ENCODE measurements at regions not wholly inside any gene's neighbourhood (a gene's known extent, or its start where the extent isn't known, plus 50 kb on each side); places are given as distances from the start of the nearest gene placed in this dataset.

DNA sequence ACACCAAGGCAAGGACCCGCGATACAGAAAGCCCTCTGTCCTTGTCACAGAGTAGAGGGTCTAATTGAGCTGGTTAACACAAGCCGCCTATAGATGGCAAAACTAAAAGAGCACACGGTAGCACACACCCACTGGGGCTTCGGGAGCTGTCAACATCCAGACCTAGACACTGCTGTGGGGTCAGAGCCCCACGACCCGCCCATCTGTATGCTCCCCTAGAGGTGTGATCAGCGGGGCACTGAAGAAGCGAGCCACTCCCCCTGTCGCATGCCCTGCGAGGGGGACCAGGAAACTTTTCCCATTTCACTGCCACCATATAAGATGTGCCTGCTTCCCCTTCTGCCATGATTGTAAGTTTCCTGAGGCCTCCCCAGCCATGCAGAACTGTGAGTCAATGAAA, 1255.8 kb upstream of the CDH8 start:
- DNase-seq = no peak

DNA sequence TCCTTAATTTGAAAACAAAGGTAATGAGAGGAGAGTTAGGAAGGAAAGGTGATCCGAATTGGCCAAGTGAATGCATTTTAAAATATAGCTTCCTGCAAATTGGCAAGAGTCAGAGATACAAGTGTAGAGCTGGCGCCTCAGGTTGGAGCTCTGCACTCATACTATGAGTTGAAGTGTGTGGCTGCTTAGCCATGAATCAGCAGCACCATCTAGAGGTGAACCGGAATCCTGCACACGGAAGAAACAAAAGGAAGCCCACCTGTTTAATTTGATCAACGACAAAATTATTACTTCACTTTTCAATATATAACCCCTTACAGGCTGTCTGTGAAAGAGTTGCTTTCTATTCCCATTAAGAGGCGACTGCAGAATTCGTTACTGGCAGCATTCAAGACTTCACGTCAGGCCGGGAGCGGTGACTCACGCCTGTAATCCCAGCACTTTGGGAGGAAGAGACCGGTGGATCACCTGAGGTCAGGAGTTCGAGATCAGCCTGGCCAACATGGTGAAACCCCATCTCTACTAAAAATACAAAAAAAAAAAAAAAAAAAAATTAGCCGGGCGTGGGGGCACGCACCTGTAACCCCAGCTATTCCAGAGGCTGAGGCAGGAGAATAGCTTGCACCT, 1253.7 kb upstream of the CDH8 start:
- DNase-seq = peak; percentile 7

DNA sequence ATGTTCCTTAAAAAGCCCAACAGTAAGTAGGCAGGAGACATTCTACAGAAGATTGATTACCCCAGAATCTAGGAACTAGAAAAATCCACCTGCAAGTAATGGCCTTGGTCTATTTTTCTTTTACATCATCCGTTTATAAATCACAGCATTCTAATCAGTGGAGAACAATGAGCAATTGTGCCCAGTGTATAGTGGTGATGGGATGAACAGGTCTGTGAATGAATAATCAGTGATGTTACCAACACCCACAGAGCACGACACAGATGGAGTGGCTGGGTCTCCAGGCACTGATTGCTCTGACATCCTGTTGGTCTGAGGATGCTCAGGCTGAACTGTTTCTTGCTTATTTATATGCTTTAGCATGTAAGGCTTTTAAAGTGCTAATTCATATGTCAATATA, 1251.2 kb upstream of the CDH8 start:
- DNase-seq = no peak

DNA sequence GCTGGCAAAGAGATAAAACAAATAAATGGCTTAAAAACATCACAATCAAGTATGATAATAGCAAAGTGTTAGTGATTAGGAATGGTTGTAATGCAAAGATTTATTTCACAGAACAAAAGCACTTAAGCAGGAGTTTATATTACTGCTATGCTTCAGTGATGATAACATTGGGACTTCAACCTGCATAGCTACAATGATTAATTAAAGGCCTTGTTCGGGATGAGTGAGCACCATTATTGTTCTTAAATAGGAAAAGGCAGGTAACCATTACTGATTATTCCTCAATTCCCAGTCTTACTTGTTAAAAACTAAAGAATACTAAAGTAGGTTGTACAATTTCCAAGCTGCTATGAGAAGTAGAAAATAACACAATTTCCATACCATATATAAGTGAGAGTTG, 1247.5 kb upstream of the CDH8 start:
- DNase-seq = no peak

DNA sequence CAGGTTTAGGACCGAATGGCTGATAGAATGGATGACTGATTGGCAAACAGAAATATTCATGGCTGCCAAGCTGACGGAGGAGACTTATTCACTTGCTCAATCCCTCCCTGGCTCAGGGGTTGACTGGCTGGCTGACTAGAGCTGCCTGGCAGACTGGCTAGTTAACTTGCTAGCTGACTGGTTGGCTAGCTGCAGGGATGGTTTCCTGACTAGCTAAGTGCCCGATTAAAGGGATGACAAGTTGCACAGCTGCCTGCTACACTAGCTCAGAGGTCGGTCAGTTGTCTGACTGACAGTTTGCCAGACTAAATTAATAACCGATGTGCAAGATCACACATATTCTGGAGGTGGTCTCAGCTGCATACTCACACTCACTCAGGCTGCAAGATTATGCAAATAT, 1208.4 kb upstream of the CDH8 start:
- DNase-seq = no peak

DNA sequence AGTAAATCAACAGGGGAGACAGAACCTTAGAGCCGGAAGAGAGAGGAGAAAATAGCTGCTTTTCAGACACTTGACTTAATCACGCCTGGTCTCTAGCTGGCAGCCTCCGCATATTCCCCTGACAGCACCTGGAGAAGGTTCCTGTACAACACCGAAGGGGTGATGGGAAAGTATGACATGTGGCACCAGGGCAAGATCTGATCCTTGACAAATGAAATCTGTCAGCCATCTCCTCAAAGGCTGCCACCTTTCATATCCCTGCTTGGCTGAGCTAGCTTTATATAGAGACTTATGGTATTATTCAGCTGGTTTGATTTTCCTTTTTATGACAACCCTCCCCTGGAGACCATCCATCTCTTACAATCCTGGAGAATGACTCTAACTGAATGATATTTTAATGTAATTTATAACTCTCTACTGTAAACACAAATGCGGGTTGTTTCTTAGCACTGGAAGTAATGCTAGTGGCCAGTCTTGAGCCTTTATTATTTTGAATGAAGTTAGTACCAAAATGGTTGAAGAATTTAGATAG, 1205.3 kb upstream of the CDH8 start:
- DNase-seq = no peak

DNA sequence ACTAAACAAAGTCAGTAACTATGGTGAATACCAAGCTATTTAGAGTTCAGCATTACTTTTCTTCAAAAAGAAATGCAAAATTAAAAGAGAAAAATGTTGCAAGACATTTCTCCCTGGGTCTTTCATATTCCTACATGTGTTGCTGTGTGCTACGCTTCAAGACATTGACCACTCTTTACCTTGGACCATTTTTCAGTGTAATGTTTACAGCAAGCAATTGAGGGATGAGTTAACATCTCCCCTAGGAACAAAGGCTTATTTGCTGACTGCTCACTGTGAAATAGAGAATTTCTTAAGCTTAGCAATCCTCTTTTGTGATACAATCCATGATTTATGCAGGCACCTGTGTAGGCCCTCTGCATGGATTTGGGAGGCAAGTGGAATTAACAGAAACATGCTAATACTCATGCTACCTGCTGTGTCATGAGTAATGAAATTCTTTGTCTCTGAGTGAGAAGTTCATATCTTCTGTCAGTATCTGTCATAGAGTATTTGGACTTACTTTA, 1202.9 kb upstream of the CDH8 start:
- DNase-seq = no peak

DNA sequence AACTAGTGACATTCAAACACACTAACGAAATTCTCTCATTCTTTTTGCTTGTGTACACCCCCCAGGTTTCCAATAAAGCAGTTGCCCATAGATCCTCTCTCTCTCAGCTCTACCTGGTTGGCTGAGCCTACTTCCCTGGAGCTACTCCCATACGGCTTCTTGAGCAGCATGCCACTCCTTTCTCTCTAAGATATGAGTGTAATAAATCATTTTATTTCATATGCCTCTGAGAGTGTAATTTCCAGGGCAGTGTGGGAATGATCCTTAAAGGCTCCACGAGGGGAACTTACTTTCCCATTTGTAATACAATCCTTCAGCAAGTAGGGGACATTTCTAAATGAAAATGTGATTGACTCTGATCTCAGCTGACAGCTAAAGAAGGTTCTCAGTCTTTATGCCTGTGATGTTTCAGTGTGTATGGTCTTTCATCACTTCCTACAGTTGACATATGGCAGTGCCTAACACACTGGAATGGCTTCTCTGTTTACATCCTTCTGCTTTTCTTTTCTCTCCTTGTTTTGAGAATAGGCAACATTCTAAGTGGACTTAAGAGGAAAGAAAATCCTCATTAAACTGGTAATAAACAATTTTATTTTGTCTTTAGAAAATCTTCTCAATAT, 1194.3 kb upstream of the CDH8 start:
- no peak for DNase-seq

DNA sequence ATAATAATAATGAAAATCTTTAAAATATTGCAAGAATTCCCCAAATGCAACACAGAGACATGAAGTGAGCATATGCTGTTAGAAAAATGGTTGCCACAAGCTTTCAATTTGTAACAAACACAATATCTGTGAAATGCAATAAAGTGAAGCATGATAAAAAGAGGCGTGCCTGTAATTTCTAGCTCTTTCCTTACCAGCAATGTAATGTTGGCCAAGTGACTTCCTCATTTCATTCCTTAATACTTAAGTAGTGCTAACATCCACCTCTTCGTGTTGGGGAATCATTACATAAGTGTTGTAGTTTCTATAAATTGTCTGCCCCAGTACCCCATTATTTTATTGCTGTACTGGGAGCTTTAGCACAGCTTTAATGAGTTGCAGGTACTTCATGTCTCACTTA, 1192.0 kb upstream of the CDH8 start:
- no peak for DNase-seq

DNA sequence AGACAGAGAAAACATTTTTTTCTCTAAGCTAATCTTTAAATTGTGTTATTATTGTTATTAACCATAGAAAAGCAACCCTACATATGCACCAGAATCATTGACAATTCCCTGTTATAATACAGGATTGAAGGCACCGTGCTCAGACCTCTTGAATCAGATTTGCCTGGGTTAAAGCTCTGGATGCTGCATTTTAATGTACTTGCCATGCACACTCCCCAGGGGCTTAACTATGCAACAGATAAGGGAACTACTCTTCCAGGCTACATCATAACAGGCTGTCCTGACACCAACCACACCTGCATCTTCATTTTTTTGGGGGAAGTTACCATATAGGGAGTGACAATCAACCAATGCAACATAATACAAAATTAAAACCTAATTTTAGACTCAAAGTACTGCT, 1187.6 kb upstream of the CDH8 start:
- DNase-seq = no peak

DNA sequence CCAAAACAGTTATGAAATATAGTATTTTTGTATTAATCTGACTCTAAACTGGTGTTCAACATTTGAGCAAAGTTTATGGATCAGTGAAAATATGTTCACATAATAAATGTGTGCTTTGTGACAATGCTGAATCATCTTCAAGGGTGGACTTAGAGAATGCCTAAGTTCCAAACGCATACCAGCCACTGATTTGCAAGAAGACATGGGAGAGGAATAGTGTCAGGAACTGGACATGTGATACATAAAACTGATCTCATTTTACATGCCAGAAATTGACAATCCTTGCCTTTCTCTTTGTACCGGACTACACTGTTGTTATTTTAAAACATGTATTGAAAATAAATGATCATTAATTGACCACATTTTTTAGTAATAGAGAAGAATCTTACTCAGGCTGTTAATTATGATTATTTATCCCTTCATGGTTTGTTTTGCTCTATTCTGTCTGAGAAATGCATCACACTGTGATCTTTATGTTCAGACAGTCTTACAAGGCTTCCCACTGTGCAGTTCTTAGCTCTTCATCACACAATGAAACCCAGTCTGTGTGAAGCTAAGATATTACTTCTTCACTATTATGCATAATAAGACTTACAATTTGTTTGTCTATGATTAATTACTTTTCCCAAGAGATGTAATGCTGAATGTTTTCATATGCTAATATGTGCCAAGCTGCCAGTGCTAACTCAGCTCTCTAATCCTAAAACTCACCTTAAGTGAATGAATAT, 1180.6 kb upstream of the CDH8 start:
- DNase-seq = no peak

DNA sequence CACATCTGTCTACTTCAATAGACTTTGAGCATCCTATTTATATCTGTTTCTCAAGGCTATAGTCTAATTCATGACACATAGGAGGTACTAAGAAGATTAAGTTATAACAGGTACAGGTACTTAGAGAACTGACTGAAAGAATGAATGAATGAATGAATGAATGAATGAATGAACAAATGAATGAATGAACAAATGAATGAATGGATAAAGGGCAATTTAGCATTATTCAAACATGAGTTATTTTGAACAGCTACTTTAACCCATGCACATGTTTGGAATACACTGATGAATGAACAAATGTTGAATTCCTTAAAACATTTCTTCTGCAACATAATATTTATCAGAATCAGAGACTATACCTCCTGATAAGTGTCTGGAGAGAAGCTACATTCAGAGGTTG, 1165.6 kb upstream of the CDH8 start:
- no peak for DNase-seq

DNA sequence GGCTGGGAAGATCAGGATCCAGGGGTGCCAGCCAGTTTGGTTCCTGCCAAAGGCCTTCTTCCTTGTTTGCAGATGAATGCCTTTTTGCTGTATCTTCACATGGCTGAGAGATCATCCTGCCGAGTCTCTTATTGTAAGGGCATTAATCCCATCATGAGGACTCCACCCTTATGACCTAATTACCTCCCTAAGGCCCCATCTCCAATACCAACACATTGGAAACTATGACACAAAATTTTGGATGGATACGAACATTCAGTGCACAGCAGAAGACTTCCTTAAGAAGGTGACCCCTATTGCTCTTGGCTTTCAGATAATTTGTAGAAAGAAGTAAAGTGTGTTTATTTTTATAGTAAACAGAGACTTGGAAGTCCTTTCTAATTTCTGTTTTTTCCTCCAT, 1164.7 kb upstream of the CDH8 start:
- no peak for DNase-seq

DNA sequence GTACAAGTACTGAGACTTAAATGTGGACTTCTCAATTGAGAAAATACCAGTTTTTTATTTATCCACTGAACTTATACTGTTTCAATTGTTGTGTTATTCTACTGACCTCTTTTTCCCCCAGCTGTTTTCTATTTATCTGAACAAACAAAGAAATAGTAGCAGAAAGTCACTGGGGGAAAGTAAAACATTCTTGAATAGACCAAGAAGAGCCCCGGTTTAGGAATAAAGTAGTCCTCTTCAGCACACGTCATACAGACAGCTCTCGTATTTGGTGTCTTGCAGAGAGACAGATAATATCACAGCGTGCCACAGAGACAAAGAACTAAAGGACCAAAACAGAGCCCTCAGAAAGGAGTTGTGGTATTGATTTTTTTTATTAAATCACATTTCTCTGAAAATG, 1159.1 kb upstream of the CDH8 start:
- no peak for DNase-seq

DNA sequence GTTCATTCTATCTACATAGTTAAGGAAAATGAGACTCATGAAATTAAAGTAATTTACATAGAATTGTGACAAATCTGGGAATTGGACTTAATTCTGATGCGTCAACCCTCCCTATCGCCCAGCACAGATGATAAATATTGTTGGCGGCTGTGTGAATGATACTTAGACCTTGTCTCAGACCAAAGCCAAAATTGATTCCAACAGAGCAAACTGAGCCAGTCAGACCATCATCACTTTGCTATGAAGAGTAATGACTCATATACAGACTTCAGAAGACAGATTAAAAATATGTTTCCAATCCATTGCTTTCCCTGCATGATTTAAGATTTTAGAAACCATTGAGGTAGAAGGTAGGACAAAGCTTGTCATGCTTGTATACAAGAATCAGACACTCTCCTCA, 1156.7 kb upstream of the CDH8 start:
- DNase-seq = no peak

DNA sequence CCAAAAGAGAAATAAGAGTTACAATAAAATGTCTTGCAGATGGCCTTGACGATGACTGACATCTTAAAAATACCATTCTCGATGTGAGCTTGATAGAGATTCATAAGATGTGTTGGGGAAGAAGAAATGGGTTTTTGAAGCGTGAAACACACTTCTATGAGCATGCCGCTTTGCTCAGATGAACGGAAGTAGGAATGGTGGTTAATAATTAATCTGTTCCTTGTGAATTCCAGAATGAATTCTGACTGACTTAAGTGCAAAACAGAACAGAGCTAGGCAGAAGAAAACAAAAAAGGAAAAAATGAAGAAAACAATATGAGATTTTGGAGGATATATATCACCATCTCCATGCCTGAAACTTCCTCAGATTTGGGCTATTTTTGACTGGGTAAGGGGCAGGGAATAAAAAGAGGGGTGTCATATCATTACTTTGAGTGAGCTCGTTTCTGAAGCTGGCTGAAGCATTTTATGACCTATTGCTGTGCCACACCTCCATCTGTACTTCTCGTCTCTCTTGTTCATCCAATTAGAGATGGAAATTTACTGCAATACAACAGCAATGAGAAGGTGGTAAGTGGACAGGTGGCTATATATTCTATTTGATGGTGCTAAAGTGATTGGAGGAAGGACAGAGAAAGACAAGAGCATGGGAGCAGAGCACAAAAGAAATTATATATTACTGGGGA, 1152.0 kb upstream of the CDH8 start:
- no peak for DNase-seq

DNA sequence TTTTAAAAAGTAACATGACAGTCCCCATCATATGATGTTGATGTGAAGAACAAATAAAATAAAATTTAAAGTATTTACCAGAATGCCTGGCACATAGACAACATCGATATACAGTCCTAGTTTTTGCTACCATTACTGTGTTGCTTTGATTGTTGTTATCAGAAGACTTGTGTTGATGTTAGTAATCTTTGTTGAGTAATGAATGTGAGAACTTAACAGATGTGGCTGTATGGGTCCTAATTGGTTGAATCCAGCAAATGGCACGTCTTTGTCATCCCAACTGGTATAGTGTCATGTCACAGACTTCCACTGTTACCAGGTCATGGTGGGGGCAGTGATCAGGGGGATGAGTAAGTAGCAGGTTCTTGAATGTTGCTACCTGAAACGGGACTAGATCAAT, 1151.4 kb upstream of the CDH8 start:
- DNase-seq = no peak

DNA sequence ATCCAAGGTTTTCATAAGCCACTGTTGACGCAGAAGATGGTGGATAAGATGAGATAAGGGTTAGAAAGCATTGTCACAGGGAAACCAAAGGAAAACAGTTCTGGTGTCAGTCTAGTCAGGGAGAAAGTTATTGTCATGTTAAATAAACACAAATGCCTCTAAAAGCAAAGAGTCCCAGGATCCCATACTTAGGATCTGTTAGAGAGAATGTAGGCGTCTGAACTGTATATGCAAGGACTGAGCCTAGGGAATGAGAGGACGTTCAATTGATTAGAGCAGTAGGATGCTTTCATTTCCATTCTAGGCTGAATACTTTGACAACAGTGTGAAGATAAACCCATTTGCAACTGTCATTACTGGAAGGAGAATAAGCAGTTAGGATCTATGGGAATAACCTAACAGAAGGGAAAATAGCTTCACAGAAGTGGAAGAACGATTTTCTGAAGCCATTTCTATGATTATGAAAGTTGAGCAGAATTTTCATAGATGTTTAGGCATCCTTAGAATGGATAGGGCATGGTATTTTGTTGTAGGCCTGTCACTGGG, 1149.1 kb upstream of the CDH8 start:
- no peak for DNase-seq

DNA sequence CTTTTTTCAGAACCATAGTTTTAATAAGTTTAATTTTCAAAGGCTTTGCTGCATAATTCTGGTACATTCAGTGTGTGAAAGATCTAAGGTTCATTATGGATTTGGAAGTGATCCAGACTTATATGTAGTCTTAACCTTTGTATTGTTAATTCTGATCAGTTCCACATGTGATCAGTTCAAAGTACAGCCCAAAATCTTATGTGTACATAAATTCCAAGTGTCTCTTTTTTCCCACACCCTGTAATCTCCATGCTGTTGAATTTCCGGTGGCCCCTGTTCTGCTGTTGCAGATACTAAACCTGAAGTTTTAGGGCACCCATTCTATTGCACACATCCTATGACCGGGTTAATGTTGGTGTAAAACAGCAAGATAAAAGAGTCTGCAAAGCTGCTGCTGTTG, 1147.5 kb upstream of the CDH8 start:
- no peak for DNase-seq

DNA sequence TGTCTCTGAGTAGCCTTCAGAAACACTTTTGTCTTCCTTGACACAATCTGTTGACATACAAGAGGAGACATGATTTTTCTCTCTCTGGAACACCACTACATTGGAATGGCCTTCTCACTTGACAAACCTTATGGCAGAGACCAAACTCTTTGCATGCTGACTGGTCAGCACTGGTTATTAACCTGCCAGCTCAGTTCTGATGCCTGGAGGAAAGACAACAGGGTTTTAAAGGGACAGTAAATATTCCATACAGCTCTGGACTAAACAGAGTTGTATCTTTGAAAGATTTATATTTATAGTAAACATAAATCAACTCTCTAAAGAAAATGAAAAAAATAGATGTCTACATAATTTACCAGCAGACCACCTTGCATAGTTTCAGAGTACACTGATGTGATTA, 1139.1 kb upstream of the CDH8 start:
- no peak for DNase-seq

DNA sequence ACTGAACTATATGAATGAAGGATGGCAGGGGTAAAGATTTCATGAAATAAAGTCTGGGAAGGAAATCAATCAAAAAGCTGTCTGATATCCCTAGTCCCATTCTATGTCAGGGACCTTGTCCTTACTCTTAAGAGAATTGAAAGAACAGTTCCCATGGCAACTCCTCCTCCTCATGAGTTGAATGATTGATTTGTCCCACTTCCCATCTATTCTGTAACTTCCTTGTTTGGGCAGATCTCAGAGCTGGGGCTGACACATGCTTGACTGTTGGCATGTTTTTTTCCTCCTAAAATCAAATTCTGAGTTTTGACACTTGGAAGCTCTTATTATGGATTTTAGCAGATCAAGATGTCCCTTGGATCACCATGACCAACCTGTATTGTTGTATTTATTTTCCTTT, 1138.6 kb upstream of the CDH8 start:
- no peak for DNase-seq

DNA sequence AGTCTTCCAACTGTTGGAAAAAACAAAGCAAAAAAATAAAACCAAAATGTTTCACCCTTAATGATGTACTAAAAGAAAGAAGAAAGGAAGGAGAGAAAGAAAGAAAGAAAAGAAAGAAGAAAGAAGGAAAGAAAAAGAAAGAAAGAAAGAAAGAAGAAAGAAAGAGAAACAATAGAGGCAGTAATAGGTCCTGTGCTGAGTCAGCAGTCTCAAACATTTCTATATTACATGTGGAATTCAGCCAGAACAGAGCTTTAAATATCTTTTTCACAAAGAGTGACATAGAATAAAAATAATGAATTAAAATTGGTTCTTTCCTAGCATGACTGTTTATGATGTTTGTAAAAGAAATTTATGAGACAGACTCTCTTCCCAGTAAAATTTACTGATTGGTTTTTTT, 1135.3 kb upstream of the CDH8 start:
- DNase-seq = no peak

DNA sequence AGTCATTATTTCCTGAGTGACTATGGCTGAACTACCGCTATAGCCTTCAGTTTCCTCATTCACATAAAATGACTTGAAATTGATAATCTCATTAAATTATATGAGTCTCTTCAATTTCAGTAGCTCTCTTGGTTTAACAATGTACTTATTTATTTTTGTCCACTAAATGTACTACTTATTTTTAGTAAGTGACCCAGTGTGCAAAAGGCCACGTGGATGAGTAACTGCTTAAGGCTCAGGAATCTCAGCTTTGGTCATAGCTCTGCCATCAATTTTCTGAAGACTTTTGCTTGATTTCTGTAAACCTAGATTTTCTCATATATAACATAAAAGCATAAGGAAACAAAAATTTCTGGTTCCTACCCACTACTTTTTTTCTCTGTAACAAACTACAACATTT, 1132.9 kb upstream of the CDH8 start:
- no peak for DNase-seq
